ENCODE measurements at regions not wholly inside any gene's neighbourhood (a gene's known extent, or its start where the extent isn't known, plus 50 kb on each side); places are given as distances from the start of the nearest gene placed in this dataset.

GRCh38 chr1:170807432-170807831 is 127.9 kb upstream of the MROH9 start:
- no peak for TF ChIP-seq CTCF (IDR thresholded peaks at IDR 0.05)
- TF ChIP-seq POLR2A (IDR thresholded peaks at IDR 0.05) = no peak
